ENCODE measurements at regions not wholly inside any gene's neighbourhood (a gene's known extent, or its start where the extent isn't known, plus 50 kb on each side); places are given as distances from the start of the nearest gene placed in this dataset.

- TF ChIP-seq CTCF (IDR thresholded peaks at IDR 0.05), result no peak
- no peak for TF ChIP-seq POLR2A (IDR thresholded peaks at IDR 0.05)
These were observed 69.8 kb upstream of the KMT2C start for GRCh38 chr7:152505606-152506005.

Data from uterus (tissue), 2 donors.